Glutamatergic neuron (in vitro differentiated cells): ENCODE measurements at regions not wholly inside any gene's neighbourhood (a gene's known extent, or its start where the extent isn't known, plus 50 kb on each side); places are given as distances from the start of the nearest gene placed in this dataset.
A peak's percentile ranks its signal among the peaks of the same experiment; 100 is the strongest.

Experiments
- DNase-seq: peaks from one replicate; pipeline ENCODE4 v3.0.0; 2022
- H3K27ac Mint-ChIP-seq: one replicate; pipeline ENCODE4 v1.8.0; 2020; ENCODE audit warnings: mild to moderate bottlenecking, mixed read lengths, inconsistent platforms; ENCODE audit not compliant: unreplicated experiment
- H3K27me3 Mint-ChIP-seq: one replicate; pipeline ENCODE4 v1.8.0; 2020; ENCODE audit warnings: mild to moderate bottlenecking, moderate library complexity, mixed read lengths, inconsistent platforms; ENCODE audit not compliant: unreplicated experiment
- H3K36me3 Mint-ChIP-seq: one replicate; pipeline ENCODE4 v1.8.0; 2020; ENCODE audit warnings: mild to moderate bottlenecking, mixed read lengths, inconsistent platforms; ENCODE audit not compliant: unreplicated experiment
- H3K4me1 Mint-ChIP-seq: one replicate; pipeline ENCODE4 v1.8.0; 2020; ENCODE audit warnings: mild to moderate bottlenecking, low read depth, mixed read lengths, inconsistent platforms; ENCODE audit not compliant: unreplicated experiment
- H3K4me3 Mint-ChIP-seq: one replicate; pipeline ENCODE4 v1.8.0; 2020; ENCODE audit warnings: mild to moderate bottlenecking, mixed read lengths, inconsistent platforms; ENCODE audit not compliant: unreplicated experiment
- H3K9me3 Mint-ChIP-seq: one replicate; pipeline ENCODE4 v1.8.0; 2020; ENCODE audit warnings: mild to moderate bottlenecking, moderate library complexity, mixed read lengths, inconsistent platforms; ENCODE audit not compliant: unreplicated experiment
- CTCF ChIP-seq: fragments of 200-600 bp; sonication (generic); IDR thresholded peaks from one replicate; pipeline ENCODE4 v1.5.0; 2021; ENCODE audit not compliant: partially characterized antibody, unreplicated experiment

- Mint-ChIP-seq H3K4me1 (peaks cover 8% of the 10 kb centered on the region), H3K4me3 (no peak overlapping the region), H3K36me3 (no peaks in the 10 kb centered on the region), H3K9me3 (no peaks in the 10 kb centered on the region), H3K27ac (no peak overlapping the region), H3K27me3 (no peaks in the 10 kb centered on the region)
- no peak for DNase-seq
- TF ChIP-seq CTCF = no peak
Measured at GRCh38 chr1:88060750-88061491, 623.2 kb upstream of the PKN2 start.

GRCh38 chr1:88061492-88062177, 622.4 kb upstream of the PKN2 start:
- Mint-ChIP-seq H3K27me3 (no peaks in the 10 kb centered on the region), H3K4me1 (peaks cover 8% of the 10 kb centered on the region), H3K27ac (no peak overlapping the region), H3K9me3 (no peaks in the 10 kb centered on the region), H3K4me3 (no peak overlapping the region), H3K36me3 (no peaks in the 10 kb centered on the region)
- TF ChIP-seq CTCF = peak; percentile 70
- peak; percentile 62 for DNase-seq

- Mint-ChIP-seq H3K9me3 (no peaks in the 10 kb centered on the region), H3K36me3 (no peaks in the 10 kb centered on the region), H3K4me3 (no peak overlapping the region), H3K4me1 (peaks cover 8% of the 10 kb centered on the region), H3K27me3 (no peaks in the 10 kb centered on the region), H3K27ac (no peak overlapping the region)
- no peak for TF ChIP-seq CTCF
- DNase-seq = no peak
Measured at GRCh38 chr1:88062650-88063153, 621.4 kb upstream of the PKN2 start.

GRCh38 chr1:88063605-88064004, 620.5 kb upstream of the PKN2 start:
- H3K27ac Mint-ChIP-seq = no peak overlapping the region
- TF ChIP-seq CTCF = no peak
- no peaks in the 10 kb centered on the region for H3K27me3 Mint-ChIP-seq
- H3K9me3 Mint-ChIP-seq = no peaks in the 10 kb centered on the region
- no peaks in the 10 kb centered on the region for H3K36me3 Mint-ChIP-seq
- H3K4me1 Mint-ChIP-seq = peaks cover 8% of the 10 kb centered on the region
- no peak for DNase-seq
- no peak overlapping the region for H3K4me3 Mint-ChIP-seq

- peaks cover 6% of the 10 kb centered on the region for H3K4me1 Mint-ChIP-seq
- no peak overlapping the region for H3K4me3 Mint-ChIP-seq
- no peak overlapping the region for H3K27ac Mint-ChIP-seq
- DNase-seq = no peak
- no peaks in the 10 kb centered on the region for H3K9me3 Mint-ChIP-seq
- no peaks in the 10 kb centered on the region for H3K27me3 Mint-ChIP-seq
- H3K36me3 Mint-ChIP-seq = no peaks in the 10 kb centered on the region
- no peak for TF ChIP-seq CTCF
Measured at GRCh38 chr1:88068407-88068960, 615.6 kb upstream of the PKN2 start.
